ENCODE measurements at regions not wholly inside any gene's neighbourhood (a gene's known extent, or its start where the extent isn't known, plus 50 kb on each side); places are given as distances from the start of the nearest gene placed in this dataset.

GRCh38 chr1:50305808-50306207 is 117.4 kb downstream of the DMRTA2 start:
- FAIRE-seq (no peak), DNase-seq (ENCODE audit: extremely low spot score, insufficient read length, low read depth) (no peak)

- FAIRE-seq (no peak), DNase-seq (ENCODE audit: extremely low spot score, insufficient read length, low read depth) (no peak)
Observed at GRCh38 chr1:50300297-50300696, 122.9 kb downstream of the DMRTA2 start.

- FAIRE-seq (no peak), DNase-seq (ENCODE audit: extremely low spot score, insufficient read length, low read depth) (no peak)
Observed at GRCh38 chr1:50295566-50295965, 127.7 kb downstream of the DMRTA2 start.

GRCh38 chr1:50292276-50292675 is 131.0 kb downstream of the DMRTA2 start:
- no peak for FAIRE-seq
- no peak for DNase-seq (ENCODE audit: extremely low spot score, insufficient read length, low read depth)

- no peak for DNase-seq (ENCODE audit: extremely low spot score, insufficient read length, low read depth)
- FAIRE-seq, result no peak
Observed at GRCh38 chr1:50289495-50289894, 133.7 kb downstream of the DMRTA2 start.

GRCh38 chr1:50285994-50286393 is 137.2 kb downstream of the DMRTA2 start:
- DNase-seq (ENCODE audit: extremely low spot score, insufficient read length, low read depth) (no peak), FAIRE-seq (no peak)

- DNase-seq (ENCODE audit: extremely low spot score, insufficient read length, low read depth), result no peak
- no peak for FAIRE-seq
Observed at GRCh38 chr1:50279622-50280330, 143.5 kb downstream of the DMRTA2 start.

GRCh38 chr1:50278961-50279360 is 144.3 kb downstream of the DMRTA2 start:
- no peak for DNase-seq (ENCODE audit: extremely low spot score, insufficient read length, low read depth)
- FAIRE-seq, result no peak

- no peak for DNase-seq (ENCODE audit: extremely low spot score, insufficient read length, low read depth)
- FAIRE-seq, result no peak
Observed at GRCh38 chr1:50278410-50278809, 144.8 kb downstream of the DMRTA2 start.

- FAIRE-seq (no peak), DNase-seq (ENCODE audit: extremely low spot score, insufficient read length, low read depth) (no peak)
Observed at GRCh38 chr1:50275566-50275965, 147.7 kb downstream of the DMRTA2 start.

GRCh38 chr1:50272912-50273311 is 150.3 kb downstream of the DMRTA2 start:
- no peak for FAIRE-seq
- DNase-seq (ENCODE audit: extremely low spot score, insufficient read length, low read depth), result no peak

GRCh38 chr1:50271968-50272578 is 151.2 kb downstream of the DMRTA2 start:
- DNase-seq (ENCODE audit: extremely low spot score, insufficient read length, low read depth) (peak; percentile 48), FAIRE-seq (peak; percentile 52)

- FAIRE-seq (no peak), DNase-seq (ENCODE audit: extremely low spot score, insufficient read length, low read depth) (no peak)
Observed at GRCh38 chr1:50271337-50271736, 151.9 kb downstream of the DMRTA2 start.

- DNase-seq (ENCODE audit: extremely low spot score, insufficient read length, low read depth) (no peak), FAIRE-seq (no peak)
Observed at GRCh38 chr1:50270926-50271325, 152.3 kb downstream of the DMRTA2 start.

GRCh38 chr1:50268049-50268448 is 155.2 kb downstream of the DMRTA2 start:
- no peak for FAIRE-seq

GRCh38 chr1:50266509-50266908 is 156.7 kb downstream of the DMRTA2 start:
- no peak for FAIRE-seq
- no peak for DNase-seq (ENCODE audit: extremely low spot score, insufficient read length, low read depth)

More at GRCh38 chr1:50268049-50268448, 155.2 kb downstream of the DMRTA2 start:
- DNase-seq (ENCODE audit: extremely low spot score, insufficient read length, low read depth), result no peak

GRCh38 chr1:50265790-50266314 is 157.1 kb downstream of the ELAVL4 start:
- FAIRE-seq (no peak), DNase-seq (ENCODE audit: extremely low spot score, insufficient read length, low read depth) (no peak)

- DNase-seq (ENCODE audit: extremely low spot score, insufficient read length, low read depth) (no peak), FAIRE-seq (no peak)
Observed at GRCh38 chr1:50264590-50264989, 155.9 kb downstream of the ELAVL4 start.

- FAIRE-seq, result no peak
Observed at GRCh38 chr1:50262436-50262835, 153.7 kb downstream of the ELAVL4 start.

GRCh38 chr1:50261951-50262350 is 153.2 kb downstream of the ELAVL4 start:
- no peak for FAIRE-seq
- no peak for DNase-seq (ENCODE audit: extremely low spot score, insufficient read length, low read depth)

More at GRCh38 chr1:50262436-50262835, 153.7 kb downstream of the ELAVL4 start:
- no peak for DNase-seq (ENCODE audit: extremely low spot score, insufficient read length, low read depth)

GRCh38 chr1:50257940-50258685 is 149.4 kb downstream of the ELAVL4 start:
- DNase-seq (ENCODE audit: extremely low spot score, insufficient read length, low read depth) (no peak), FAIRE-seq (no peak)

Data from GM18507 (cell line).